ENCODE measurements at regions not wholly inside any gene's neighbourhood (a gene's known extent, or its start where the extent isn't known, plus 50 kb on each side); places are given as distances from the start of the nearest gene placed in this dataset.

DNA sequence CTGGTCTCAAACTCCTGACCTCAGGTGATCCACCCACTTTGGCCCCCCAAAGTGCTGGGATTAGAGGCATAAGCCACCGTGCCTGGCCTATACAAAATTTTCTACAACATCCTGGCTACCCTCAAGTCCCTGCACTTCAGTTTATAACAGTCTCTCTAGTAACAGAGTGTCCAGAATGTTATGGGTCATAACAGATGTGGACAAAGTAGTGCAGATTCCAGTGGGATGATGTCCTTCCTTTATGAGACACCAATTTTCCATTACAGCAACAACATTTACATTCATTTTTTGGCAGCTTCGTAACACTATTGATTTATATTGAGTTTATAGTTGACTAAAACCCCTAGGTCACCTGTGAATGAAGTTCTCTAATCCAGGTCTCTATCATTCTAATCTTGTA lies 429.4 kb upstream of the PTBP2 start:
- no peak for TF ChIP-seq EZH2phosphoT487 (IDR thresholded peaks at IDR 0.05; ENCODE audit: borderline replicate concordance)
- TF ChIP-seq, protein P1, sequence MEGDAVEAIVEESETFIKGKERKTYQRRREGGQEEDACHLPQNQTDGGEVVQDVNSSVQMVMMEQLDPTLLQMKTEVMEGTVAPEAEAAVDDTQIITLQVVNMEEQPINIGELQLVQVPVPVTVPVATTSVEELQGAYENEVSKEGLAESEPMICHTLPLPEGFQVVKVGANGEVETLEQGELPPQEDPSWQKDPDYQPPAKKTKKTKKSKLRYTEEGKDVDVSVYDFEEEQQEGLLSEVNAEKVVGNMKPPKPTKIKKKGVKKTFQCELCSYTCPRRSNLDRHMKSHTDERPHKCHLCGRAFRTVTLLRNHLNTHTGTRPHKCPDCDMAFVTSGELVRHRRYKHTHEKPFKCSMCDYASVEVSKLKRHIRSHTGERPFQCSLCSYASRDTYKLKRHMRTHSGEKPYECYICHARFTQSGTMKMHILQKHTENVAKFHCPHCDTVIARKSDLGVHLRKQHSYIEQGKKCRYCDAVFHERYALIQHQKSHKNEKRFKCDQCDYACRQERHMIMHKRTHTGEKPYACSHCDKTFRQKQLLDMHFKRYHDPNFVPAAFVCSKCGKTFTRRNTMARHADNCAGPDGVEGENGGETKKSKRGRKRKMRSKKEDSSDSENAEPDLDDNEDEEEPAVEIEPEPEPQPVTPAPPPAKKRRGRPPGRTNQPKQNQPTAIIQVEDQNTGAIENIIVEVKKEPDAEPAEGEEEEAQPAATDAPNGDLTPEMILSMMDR (conservative IDR thresholded peaks at IDR 0.05; ENCODE audit: low read length) = no peak
- H3K27me3 ChIP-seq (ENCODE audit: insufficient read depth, low read length, poor library complexity, severe bottlenecking) = no peaks in the 10 kb centered on the region
- no peak overlapping the region for H3K9ac ChIP-seq (ENCODE audit: low read depth, low read length, poor library complexity, severe bottlenecking)
- H3K4me3 ChIP-seq (ENCODE audit: low read length, poor library complexity, severe bottlenecking) = no peak overlapping the region
- H3K4me1 ChIP-seq (ENCODE audit: insufficient read depth, low read length, poor library complexity, severe bottlenecking) = no peaks in the 10 kb centered on the region
- no peaks in the 10 kb centered on the region for H4K20me1 ChIP-seq (ENCODE audit: insufficient read depth, low read length, poor library complexity, severe bottlenecking)
- no peaks in the 10 kb centered on the region for H3F3A ChIP-seq (ENCODE audit: low read depth)
- H3K9me2 ChIP-seq (replicated peaks; ENCODE audit: low read depth, low read length) = no peaks in the 10 kb centered on the region
- H3K9me3 ChIP-seq (ENCODE audit: insufficient read depth, low read depth, low read length) = no peaks in the 10 kb centered on the region
- H3K79me2 ChIP-seq (ENCODE audit: insufficient read depth, low read length) = no peaks in the 10 kb centered on the region
- no peaks in the 10 kb centered on the region for H3K36me3 ChIP-seq (ENCODE audit: insufficient read depth, low read length)
- H2AFZ ChIP-seq (ENCODE audit: low read length) = no peak overlapping the region
- H3K4me2 ChIP-seq (ENCODE audit: low read depth, low read length, poor library complexity, severe bottlenecking) = no peak overlapping the region

DNA sequence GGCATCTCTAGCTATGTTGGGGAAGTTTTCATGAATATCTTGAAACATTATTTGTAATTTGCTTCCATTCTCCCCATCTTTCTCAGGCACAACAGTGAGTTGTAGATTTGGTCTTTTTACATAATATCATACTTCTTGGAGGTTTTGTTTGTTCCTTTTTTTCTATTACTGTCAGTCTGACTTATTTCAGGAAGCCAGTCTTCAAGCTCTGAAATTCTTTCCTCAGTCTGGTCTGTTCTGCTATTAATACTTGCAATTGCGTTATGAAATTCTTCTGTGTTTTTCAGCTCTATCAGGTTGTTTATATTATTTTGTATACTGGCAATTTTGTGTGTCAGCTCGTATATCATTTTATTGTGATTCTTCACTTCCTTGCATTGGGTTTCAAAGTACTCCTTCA lies 424.6 kb upstream of the PTBP2 start:
- H4K20me1 ChIP-seq (ENCODE audit: insufficient read depth, low read length, poor library complexity, severe bottlenecking) = no peaks in the 10 kb centered on the region
- TF ChIP-seq, protein P1 (conservative IDR thresholded peaks at IDR 0.05; ENCODE audit: low read length) = no peak
- no peaks in the 10 kb centered on the region for H3K36me3 ChIP-seq (ENCODE audit: insufficient read depth, low read length)
- no peak overlapping the region for H2AFZ ChIP-seq (ENCODE audit: low read length)
- no peaks in the 10 kb centered on the region for H3K9me2 ChIP-seq (replicated peaks; ENCODE audit: low read depth, low read length)
- H3K79me2 ChIP-seq (ENCODE audit: insufficient read depth, low read length) = no peaks in the 10 kb centered on the region
- no peak overlapping the region for H3K9ac ChIP-seq (ENCODE audit: low read depth, low read length, poor library complexity, severe bottlenecking)
- H3F3A ChIP-seq (ENCODE audit: low read depth) = no peaks in the 10 kb centered on the region
- no peaks in the 10 kb centered on the region for H3K9me3 ChIP-seq (ENCODE audit: insufficient read depth, low read depth, low read length)
- H3K4me2 ChIP-seq (ENCODE audit: low read depth, low read length, poor library complexity, severe bottlenecking) = no peak overlapping the region
- no peaks in the 10 kb centered on the region for H3K4me1 ChIP-seq (ENCODE audit: insufficient read depth, low read length, poor library complexity, severe bottlenecking)
- H3K27me3 ChIP-seq (ENCODE audit: insufficient read depth, low read length, poor library complexity, severe bottlenecking) = no peaks in the 10 kb centered on the region
- H3K4me3 ChIP-seq (ENCODE audit: low read length, poor library complexity, severe bottlenecking) = no peak overlapping the region

DNA sequence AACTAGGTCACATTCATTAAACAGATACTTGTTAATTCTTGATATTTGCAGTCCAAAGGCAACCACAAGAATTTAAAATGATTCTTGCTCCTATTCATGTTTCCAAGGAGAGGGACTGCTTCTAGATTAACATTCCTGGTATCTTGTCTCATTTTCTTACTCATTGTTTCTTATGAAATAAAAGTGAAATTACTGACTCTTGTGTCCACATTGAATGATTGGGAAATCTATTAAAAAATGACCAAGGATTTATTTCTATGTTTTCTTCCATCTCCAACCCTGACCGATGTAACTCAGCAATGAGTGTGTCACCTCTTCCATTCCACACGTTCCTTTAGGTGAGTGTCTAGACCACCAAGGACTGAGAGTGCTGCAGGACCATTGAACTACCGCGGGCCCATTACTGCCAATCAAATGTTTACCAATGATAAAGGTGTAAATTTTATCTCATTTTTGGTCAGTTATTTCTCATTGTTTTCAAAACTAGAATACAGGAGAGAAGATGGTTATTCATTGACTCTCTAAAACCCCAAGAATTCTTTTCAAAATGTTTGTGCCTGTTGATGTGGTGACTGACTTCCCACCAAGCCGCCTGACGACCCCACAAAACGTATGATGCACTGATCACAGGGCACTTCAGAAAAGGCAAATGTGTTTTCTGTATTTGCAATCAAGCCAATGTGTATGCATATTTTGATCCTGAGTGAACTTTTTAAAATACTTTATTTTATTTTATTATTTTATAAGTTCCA lies 414.6 kb upstream of the PTBP2 start:
- Histone ChIP-seq H3K9ac (ENCODE audit: low read depth, low read length, poor library complexity, severe bottlenecking) (no peak overlapping the region), H3F3A (ENCODE audit: low read depth) (no peaks in the 10 kb centered on the region), H3K9me2 (replicated peaks; ENCODE audit: low read depth, low read length) (no peaks in the 10 kb centered on the region), H3K4me2 (ENCODE audit: low read depth, low read length, poor library complexity, severe bottlenecking) (no peak overlapping the region), H3K79me2 (ENCODE audit: insufficient read depth, low read length) (no peaks in the 10 kb centered on the region), H3K4me3 (ENCODE audit: low read length, poor library complexity, severe bottlenecking) (no peak overlapping the region), H3K27me3 (ENCODE audit: insufficient read depth, low read length, poor library complexity, severe bottlenecking) (no peaks in the 10 kb centered on the region), H3K9me3 (ENCODE audit: insufficient read depth, low read depth, low read length) (no peaks in the 10 kb centered on the region), H3K4me1 (ENCODE audit: insufficient read depth, low read length, poor library complexity, severe bottlenecking) (no peaks in the 10 kb centered on the region), H3K36me3 (ENCODE audit: insufficient read depth, low read length) (no peaks in the 10 kb centered on the region), H2AFZ (ENCODE audit: low read length) (no peak overlapping the region), H4K20me1 (ENCODE audit: insufficient read depth, low read length, poor library complexity, severe bottlenecking) (no peaks in the 10 kb centered on the region)
- TF ChIP-seq, protein P1 (conservative IDR thresholded peaks at IDR 0.05; ENCODE audit: low read length) = no peak
- no peak for TF ChIP-seq EZH2phosphoT487 (IDR thresholded peaks at IDR 0.05; ENCODE audit: borderline replicate concordance)
